DOHH2 (cell line): ENCODE measurements at regions not wholly inside any gene's neighbourhood (a gene's known extent, or its start where the extent isn't known, plus 50 kb on each side); places are given as distances from the start of the nearest gene placed in this dataset.

Experiments used
- H3F3A ChIP-seq: fragments of 200-600 bp; sonication (generic), shearing (Covaris generic); 2 replicates; pipeline ENCODE4 v1.6.0; 2016; ENCODE audit warnings: antibody characterized with exemption, mild to moderate bottlenecking; ENCODE audit not compliant: control insufficient read depth, insufficient read depth
- H3K27ac ChIP-seq: fragments of 200-600 bp; sonication (generic); 2 replicates; pipeline ENCODE4 v1.5.1; 2014; ENCODE audit warnings: low read depth, mild to moderate bottlenecking, low read length, moderate library complexity
- H3K27me3 ChIP-seq: fragments of 200-600 bp; sonication (generic); 2 replicates; pipeline ENCODE4 v1.6.1; 2014; ENCODE audit warnings: mild to moderate bottlenecking, low read length, mixed read lengths; ENCODE audit not compliant: control insufficient read depth
- H3K36me3 ChIP-seq: fragments of 200-600 bp; sonication (generic); 2 replicates; pipeline ENCODE4 v1.6.1; 2014; ENCODE audit warnings: mild to moderate bottlenecking, low read length, moderate library complexity, mixed read lengths; ENCODE audit not compliant: control insufficient read depth
- H3K4me1 ChIP-seq: fragments of 200-600 bp; sonication (generic); 2 replicates; pipeline ENCODE4 v1.6.1; 2014; ENCODE audit warnings: mild to moderate bottlenecking, low read length, mixed read lengths; ENCODE audit not compliant: control insufficient read depth
- H3K4me2 ChIP-seq: fragments of 200-600 bp; sonication (generic); 2 replicates; pipeline ENCODE4 v1.6.0; 2014; ENCODE audit warnings: mild to moderate bottlenecking, low read length, moderate library complexity
- H3K4me3 ChIP-seq: fragments of 200-600 bp; sonication (generic); 2 replicates; pipeline ENCODE4 v1.5.1; 2014; ENCODE audit warnings: mild to moderate bottlenecking, low read length, mixed read lengths
- H3K79me2 ChIP-seq: fragments of 200-600 bp; sonication (generic); 2 replicates; pipeline ENCODE4 v1.6.1; 2014; ENCODE audit warnings: mild to moderate bottlenecking, low read length, mixed read lengths; ENCODE audit not compliant: control insufficient read depth
- H3K9me2 ChIP-seq: fragments of 200-600 bp; sonication (generic); replicated peaks from 2 replicates; pipeline ENCODE4 v1.6.1; 2014; ENCODE audit warnings: mild to moderate bottlenecking, low read length, mixed read lengths; ENCODE audit not compliant: control insufficient read depth
- H3K9me3 ChIP-seq: fragments of 200-600 bp; sonication (generic); 2 replicates; pipeline ENCODE4 v1.6.1; 2014; ENCODE audit warnings: antibody characterized with exemption, low read length, mixed read lengths; ENCODE audit not compliant: control insufficient read depth, insufficient read depth
- H4K20me1 ChIP-seq: fragments of 200-600 bp; sonication (generic); 2 replicates; pipeline ENCODE4 v1.6.0; 2014; ENCODE audit warnings: low read depth, mild to moderate bottlenecking, antibody characterized with exemption, low read length, moderate library complexity; ENCODE audit not compliant: control insufficient read depth, insufficient read depth
- EZH2phosphoT487 ChIP-seq: fragments of 200-600 bp; sonication (generic); IDR thresholded peaks from 2 replicates; pipeline ENCODE4 v1.6.1; 2017; ENCODE audit warnings: borderline replicate concordance, mild to moderate bottlenecking, antibody characterized with exemption, low read length, moderate library complexity, mixed read lengths
- TF ChIP-seq, protein P1 (sequence below): fragments of 200-600 bp; sonication (generic); IDR thresholded peaks from one replicate; pipeline ENCODE4 v1.5.1; 2014; ENCODE audit warnings: antibody characterized with exemption, mild to moderate bottlenecking, low read depth, low read length; ENCODE audit not compliant: poor library complexity, severe bottlenecking

DNA sequence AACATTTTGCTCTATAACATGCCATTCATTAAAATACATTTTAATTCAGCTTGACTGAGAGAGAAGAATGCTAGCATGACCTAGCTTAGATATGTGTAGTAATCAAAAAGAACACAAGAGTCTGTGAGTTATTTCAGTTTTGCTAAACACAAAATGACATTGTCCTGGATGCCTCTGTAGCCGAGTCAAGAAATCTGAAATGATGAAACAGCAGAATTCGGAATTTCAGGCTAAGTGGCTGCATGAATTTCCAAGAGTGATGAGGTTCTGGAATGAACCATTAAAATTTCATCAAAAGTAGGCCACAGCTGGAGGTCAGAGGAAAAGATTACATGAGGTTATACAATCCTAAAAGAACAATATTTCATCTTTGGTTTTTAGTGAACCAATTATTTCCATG, 79.1 kb upstream of the CXADR start:
- Histone ChIP-seq H3K79me2 (no peaks in the 10 kb centered on the region), H3K9me3 (no peaks in the 10 kb centered on the region), H4K20me1 (no peaks in the 10 kb centered on the region), H3K4me2 (no peak overlapping the region), H3K27me3 (no peaks in the 10 kb centered on the region), H3K4me3 (no peak overlapping the region), H3F3A (no peaks in the 10 kb centered on the region), H3K36me3 (no peaks in the 10 kb centered on the region), H3K9me2 (no peaks in the 10 kb centered on the region; the same call in 1 of the 2 replicates), H3K4me1 (peaks cover under 1% of the 10 kb centered on the region), H3K27ac (no peak overlapping the region)
- no peak for TF ChIP-seq EZH2phosphoT487
- TF ChIP-seq, protein P1, sequence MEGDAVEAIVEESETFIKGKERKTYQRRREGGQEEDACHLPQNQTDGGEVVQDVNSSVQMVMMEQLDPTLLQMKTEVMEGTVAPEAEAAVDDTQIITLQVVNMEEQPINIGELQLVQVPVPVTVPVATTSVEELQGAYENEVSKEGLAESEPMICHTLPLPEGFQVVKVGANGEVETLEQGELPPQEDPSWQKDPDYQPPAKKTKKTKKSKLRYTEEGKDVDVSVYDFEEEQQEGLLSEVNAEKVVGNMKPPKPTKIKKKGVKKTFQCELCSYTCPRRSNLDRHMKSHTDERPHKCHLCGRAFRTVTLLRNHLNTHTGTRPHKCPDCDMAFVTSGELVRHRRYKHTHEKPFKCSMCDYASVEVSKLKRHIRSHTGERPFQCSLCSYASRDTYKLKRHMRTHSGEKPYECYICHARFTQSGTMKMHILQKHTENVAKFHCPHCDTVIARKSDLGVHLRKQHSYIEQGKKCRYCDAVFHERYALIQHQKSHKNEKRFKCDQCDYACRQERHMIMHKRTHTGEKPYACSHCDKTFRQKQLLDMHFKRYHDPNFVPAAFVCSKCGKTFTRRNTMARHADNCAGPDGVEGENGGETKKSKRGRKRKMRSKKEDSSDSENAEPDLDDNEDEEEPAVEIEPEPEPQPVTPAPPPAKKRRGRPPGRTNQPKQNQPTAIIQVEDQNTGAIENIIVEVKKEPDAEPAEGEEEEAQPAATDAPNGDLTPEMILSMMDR = no peak

DNA sequence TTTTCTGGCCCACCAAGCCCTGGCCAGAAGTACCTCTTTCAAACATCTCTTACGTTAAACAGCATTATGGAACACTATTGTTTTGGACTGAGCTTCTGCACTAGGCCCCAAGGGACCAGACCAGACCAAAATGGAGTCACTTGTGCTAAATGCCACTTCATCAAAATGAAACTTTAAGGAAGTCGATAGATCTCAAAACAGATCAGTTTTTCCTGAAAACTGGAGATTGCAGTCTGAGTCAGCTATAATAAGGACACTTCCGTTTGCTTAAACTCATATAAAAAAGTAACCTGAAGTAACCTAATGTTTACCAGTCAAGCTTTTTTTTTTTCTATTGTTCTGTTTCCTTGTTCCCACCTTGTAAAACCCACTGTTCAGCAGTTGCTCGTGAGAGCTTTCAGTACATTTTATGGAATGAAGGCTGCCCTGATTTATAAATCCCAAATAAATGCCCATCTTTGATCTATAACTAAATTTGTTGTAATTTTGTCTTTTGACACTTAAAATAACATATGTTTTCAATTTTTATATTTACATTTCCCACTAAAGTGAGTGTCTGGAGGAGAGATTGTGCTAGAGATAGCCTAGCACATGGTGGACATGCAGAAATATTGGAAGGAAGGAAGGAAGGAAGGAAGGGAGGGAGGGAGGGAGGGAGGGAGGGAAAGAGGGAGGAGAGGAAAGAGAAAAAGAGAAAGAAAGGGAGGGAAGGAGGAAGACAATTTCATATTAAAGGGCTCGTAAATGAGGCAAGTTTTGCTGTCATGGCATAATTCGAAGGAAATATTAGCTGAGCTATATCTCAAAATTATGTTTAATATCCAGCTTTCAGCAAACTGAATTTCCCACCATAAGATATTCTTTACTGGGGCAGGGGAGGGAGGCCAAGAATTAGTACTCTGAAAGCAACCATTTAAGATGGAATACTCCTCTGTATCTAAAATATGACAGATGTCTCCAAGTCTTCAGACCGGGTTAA, 77.0 kb upstream of the CXADR start:
- no peaks in the 10 kb centered on the region for H3K36me3 ChIP-seq
- no peak for TF ChIP-seq EZH2phosphoT487
- H3F3A ChIP-seq = no peaks in the 10 kb centered on the region
- H3K79me2 ChIP-seq = no peaks in the 10 kb centered on the region
- no peak overlapping the region for H3K4me2 ChIP-seq
- H3K4me1 ChIP-seq = no peaks in the 10 kb centered on the region
- no peaks in the 10 kb centered on the region; the same call in 1 of the 2 replicates for H3K9me2 ChIP-seq
- no peaks in the 10 kb centered on the region for H3K27me3 ChIP-seq
- no peaks in the 10 kb centered on the region for H4K20me1 ChIP-seq
- no peak overlapping the region for H3K4me3 ChIP-seq
- no peaks in the 10 kb centered on the region for H3K9me3 ChIP-seq
- no peak overlapping the region for H3K27ac ChIP-seq

DNA sequence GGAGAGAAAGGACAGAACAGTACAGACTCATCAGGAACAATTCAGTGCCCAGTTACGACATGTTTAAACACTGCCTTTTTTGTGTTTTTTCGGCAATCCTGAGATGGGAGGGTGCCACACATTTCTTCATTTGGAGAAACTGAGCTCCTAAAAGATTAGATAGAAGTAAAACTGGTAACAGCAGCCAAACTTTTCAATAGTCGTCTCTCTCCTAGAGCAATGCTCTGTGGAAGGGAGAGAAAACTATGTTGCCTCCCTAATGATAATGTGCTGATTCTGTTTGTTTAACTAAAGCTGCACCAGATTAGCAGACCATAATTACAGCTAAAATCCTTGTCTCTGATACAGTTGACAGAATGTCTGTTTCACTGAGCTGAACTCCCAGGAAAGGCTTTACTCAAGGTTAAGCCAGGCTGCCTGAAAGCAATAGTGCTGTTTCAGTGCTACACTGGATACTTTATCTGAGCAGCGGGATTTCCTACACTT, 76.2 kb upstream of the CXADR start:
- Histone ChIP-seq H3K4me3 (no peak overlapping the region), H4K20me1 (no peaks in the 10 kb centered on the region), H3F3A (no peaks in the 10 kb centered on the region), H3K4me2 (no peak overlapping the region), H3K27ac (no peak overlapping the region), H3K4me1 (no peaks in the 10 kb centered on the region), H3K79me2 (no peaks in the 10 kb centered on the region), H3K36me3 (no peaks in the 10 kb centered on the region), H3K27me3 (no peaks in the 10 kb centered on the region), H3K9me2 (no peaks in the 10 kb centered on the region; the same call in 1 of the 2 replicates), H3K9me3 (no peaks in the 10 kb centered on the region)
- TF ChIP-seq EZH2phosphoT487 = no peak
- TF ChIP-seq, protein P1 = no peak

DNA sequence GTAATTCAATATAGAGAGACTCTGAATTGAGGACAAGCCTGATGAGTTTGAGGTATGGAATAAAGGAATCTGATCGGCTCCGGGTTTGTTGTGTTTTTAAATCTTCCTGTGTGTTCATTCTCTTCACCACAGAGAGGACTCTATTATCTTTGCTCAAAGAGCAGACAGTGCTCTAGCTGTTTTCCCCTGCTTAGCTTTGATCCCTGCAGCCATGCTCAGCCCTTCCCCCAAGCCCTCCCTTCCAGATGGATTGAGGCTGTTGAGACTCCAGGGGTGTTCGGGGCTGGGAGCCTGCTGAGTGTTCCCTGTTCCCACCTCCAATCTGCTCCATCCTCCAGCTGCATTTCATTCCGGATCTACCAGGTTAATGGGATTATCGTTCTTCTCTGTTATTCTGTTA, 74.2 kb upstream of the CXADR start:
- Histone ChIP-seq H3F3A (no peaks in the 10 kb centered on the region), H3K36me3 (no peaks in the 10 kb centered on the region), H3K27ac (no peak overlapping the region), H3K4me2 (no peak overlapping the region), H3K4me1 (no peaks in the 10 kb centered on the region), H3K79me2 (no peaks in the 10 kb centered on the region), H3K27me3 (no peaks in the 10 kb centered on the region), H4K20me1 (no peaks in the 10 kb centered on the region), H3K9me3 (no peaks in the 10 kb centered on the region), H3K4me3 (no peak overlapping the region), H3K9me2 (no peaks in the 10 kb centered on the region; the same call in 1 of the 2 replicates)
- no peak for TF ChIP-seq EZH2phosphoT487
- TF ChIP-seq, protein P1 = no peak
